Heart right ventricle (tissue), 16 donors: ENCODE measurements at regions not wholly inside any gene's neighbourhood (a gene's known extent, or its start where the extent isn't known, plus 50 kb on each side); places are given as distances from the start of the nearest gene placed in this dataset.

Experiments
- ATAC-seq, 8 donors: fragments of 200-7000 bp; cut with Tn5 transposase; one replicate each; pipeline ENCODE4 v1.9.1; 2020; ENCODE audit warnings: mild to moderate bottlenecking in 8 of 8, moderate library complexity in 8 of 8, moderate number of reproducible peaks in 1 of 8
- DNase-seq, 2 donors: peaks; one replicate each; pipeline ENCODE4 v3.0.0-alpha.2; 2020
- H3K27ac ChIP-seq, 10 donors: fragments of 200-600 bp; sonication (generic) in 2 of 10; one replicate each; pipeline versions ENCODE4 v1.5.0 to v1.8.0; 2020 to 2022; ENCODE audit warnings: mild to moderate bottlenecking in 3 of 10
- H3K27me3 ChIP-seq, 7 donors: fragments of 200-600 bp; one replicate each; pipeline ENCODE4 v1.8.0; 2021 to 2022; ENCODE audit warnings: mild to moderate bottlenecking in 2 of 7
- H3K36me3 ChIP-seq, 9 donors: fragments of 200-600 bp; sonication (generic) in 1 of 9; one replicate each; pipeline versions ENCODE4 v1.5.0 to v1.8.0; 2020 to 2022; ENCODE audit warnings: mild to moderate bottlenecking in 2 of 9
- H3K4me1 ChIP-seq, 9 donors: fragments of 200-600 bp; sonication (generic) in 1 of 9; one replicate each; pipeline versions ENCODE4 v1.5.0 to v1.8.0; 2020 to 2022; ENCODE audit warnings: mild to moderate bottlenecking in 4 of 9
- H3K4me3 ChIP-seq, 10 donors: fragments of 200-600 bp; sonication (generic) in 2 of 10; one replicate each; pipeline versions ENCODE4 v1.5.0 to v1.8.0; 2020 to 2022; ENCODE audit warnings: mild to moderate bottlenecking in 7 of 10, moderate library complexity in 2 of 10
- H3K9me3 ChIP-seq, 11 donors: fragments of 200-600 bp in 10 of 11; sonication (generic) in 2 of 11; one replicate each; pipeline versions ENCODE4 v1.5.0 to v1.8.0; 2013 to 2022; ENCODE audit warnings: mild to moderate bottlenecking in 2 of 11, control low read depth in 1 of 11, moderate library complexity in 1 of 11
- CTCF ChIP-seq, 9 donors: fragments of 200-600 bp; sonication (generic) in 2 of 9; IDR thresholded peaks; one replicate each; pipeline versions ENCODE4 v1.5.0 to v1.8.0; 2021 to 2022; ENCODE audit warnings: antibody characterized with exemption in 9 of 9, mild to moderate bottlenecking in 5 of 9, moderate library complexity in 1 of 9
- WGBS, 2 donors: extraction: QIAGEN DNeasy Blood & Tissue Kit; methylation state at CpG; one replicate each; pipeline ENCODE4 v1.1.7; 2013; ENCODE audit warnings: inconsistent platforms in 1 of 2; 5-methylcytosine and 5-hydroxymethylcytosine counted together
- intact Hi-C, 10 donors: fragments of 100-400 bp; cut with DNase I; formaldehyde crosslinking; loops; one replicate each; pipeline versions ENCODE4 v1.11.1 to v1.14.2; 2022
- donor health status: Arrhythmogenic right ventricular cardiomyopathy.
- donor health status: ischemic (EF 13 %, LVEDD 7.1; RV severe dilation, severe dysfunction).
- donor health status: healthy with polysubstance abuse.
- donor health status: DM: no; HTN: yes; CAD: no.
- donor health status: DM: no; HTN: no; CAD: no.
- donor health status: ischemic (EF 25% LVEDD 6.9; RV normal size, moderate dysfunction).
- donor health status: ischemic (EF 25% LVEDD 5.7; RV mildly dilated, moderate dysfunction).
- donor health status: healthy.
- donor health status: DM: yes; HTN: yes; CAD: no.
- donor health status: Ischemic cardiomyopathy.
- donor health status: ischemic (EF 35%, LVEDD 5.7; RV mildly dilated, moderate dysfunction).
- donor health status: nonischemic (EF 11% LVEDD 7.7; RV severe dilation, severe dysfunction).
- donor health status: DM: yes; HTN: yes; CAD: no.
- donor health status: PGD.
- donor health status: ischemic (EF 29% LVEDD 5.4; RV normal size, mild dysfunction).
- donor health status: nonischemic (EF 23%, LVEDD 6.1; RV moderate dilation, normal function).

- Histone ChIP-seq H3K9me3 (no peaks in the 10 kb centered on the region), H3K27me3 (no peaks in the 10 kb centered on the region), H3K27ac (no peak overlapping the region), H3K36me3 (no peaks in the 10 kb centered on the region), H3K4me1 (peaks cover 15 to 27% (median 24%) of the 10 kb centered on the region in 9 donors), H3K4me3 (no peak overlapping the region)
- DNase-seq (no peak), ATAC-seq (no peak)
- 94 to 95% methylated on average over 2 of the region's 2 CpGs for WGBS, 2 donors
- intact Hi-C loops = no loop called here
- no peak for TF ChIP-seq CTCF (IDR thresholded peaks at IDR 0.05)
Observed at GRCh38 chr3:177536873-177537272, 339.6 kb upstream of the TBL1XR1 start.

GRCh38 chr3:177537612-177538011 lies 340.3 kb upstream of the TBL1XR1 start:
- Histone ChIP-seq H3K4me3 (no peak overlapping the region), H3K27ac (peak overlapping the region in 2 of 10 donors; percentile 2 to 30), H3K36me3 (no peaks in the 10 kb centered on the region), H3K4me1 (peaks cover 15 to 27% (median 24%) of the 10 kb centered on the region in 9 donors), H3K9me3 (no peaks in the 10 kb centered on the region), H3K27me3 (no peaks in the 10 kb centered on the region)
- peak in 2 of 8 donors; percentile 31 to 43 for ATAC-seq
- WGBS, 2 donors = 88% methylated on average over 1 of the region's 1 CpG
- no peak for DNase-seq
- TF ChIP-seq CTCF (IDR thresholded peaks at IDR 0.05) = no peak
- intact Hi-C loops = no loop called here

- ATAC-seq = peak; percentile 74 to 97 (median 92)
- 30 to 31% methylated on average over 4 of the region's 4 CpGs for WGBS, 2 donors
- intact Hi-C loops = no loop called here
- no peaks in the 10 kb centered on the region for H3K27me3 ChIP-seq
- H3K9me3 ChIP-seq = no peaks in the 10 kb centered on the region
- peak overlapping the region in 3 of 10 donors; percentile 2 to 69 (median 30) for H3K27ac ChIP-seq
- H3K4me1 ChIP-seq = peaks cover 15 to 27% (median 24%) of the 10 kb centered on the region in 9 donors
- TF ChIP-seq CTCF (IDR thresholded peaks at IDR 0.05) = no peak
- H3K36me3 ChIP-seq = no peaks in the 10 kb centered on the region
- peak; percentile 27 to 72 for DNase-seq
- H3K4me3 ChIP-seq = no peak overlapping the region
Observed at GRCh38 chr3:177538048-177538749, 340.9 kb upstream of the TBL1XR1 start.

- no peaks in the 10 kb centered on the region for H3K36me3 ChIP-seq
- no peak overlapping the region for H3K4me3 ChIP-seq
- intact Hi-C loops = no loop called here
- no peaks in the 10 kb centered on the region for H3K9me3 ChIP-seq
- DNase-seq (no peak), ATAC-seq (peak in 2 of 8 donors; percentile 30 to 44)
- H3K4me1 ChIP-seq = peaks cover 15 to 27% (median 24%) of the 10 kb centered on the region in 9 donors
- H3K27ac ChIP-seq = peak overlapping the region in 4 of 10 donors; percentile 1 to 69 (median 16)
- 61 to 72% methylated on average over 9 of the region's 9 CpGs for WGBS, 2 donors
- no peaks in the 10 kb centered on the region for H3K27me3 ChIP-seq
- no peak for TF ChIP-seq CTCF (IDR thresholded peaks at IDR 0.05)
Observed at GRCh38 chr3:177538750-177539730, 341.8 kb upstream of the TBL1XR1 start.
